Activated gamma-delta T cell (primary cell): ENCODE measurements at regions not wholly inside any gene's neighbourhood (a gene's known extent, or its start where the extent isn't known, plus 50 kb on each side); places are given as distances from the start of the nearest gene placed in this dataset.

Experiments used
- DNase-seq: peaks from one replicate; lab custom pipeline; 2025; lab: John Stamatoyannopoulos, UW

- DNase-seq, result no peak
These were observed 269.8 kb upstream of the PDGFD start for GRCh38 chr11:104433751-104434150.

DNA sequence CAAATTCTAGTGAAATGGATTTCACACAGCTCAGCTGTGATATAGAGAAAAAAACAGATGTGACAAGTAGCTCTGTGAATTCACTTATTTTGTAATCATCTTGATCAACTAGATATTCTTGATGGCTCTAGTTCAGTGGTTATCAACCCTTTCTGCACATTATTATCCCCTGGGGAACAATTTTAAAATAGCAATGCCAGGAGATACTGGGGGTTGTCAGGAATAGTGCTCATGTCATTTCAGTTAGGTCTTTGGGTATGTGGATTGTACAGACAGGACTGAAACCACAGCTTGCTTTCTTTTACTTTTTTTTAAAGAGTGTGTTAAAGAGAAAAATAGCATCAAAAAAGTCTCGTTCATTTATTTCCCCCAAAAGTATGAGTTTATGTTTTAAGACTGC, 269.0 kb upstream of the PDGFD start:
- DNase-seq, result no peak

- DNase-seq, result no peak
These were observed 268.6 kb upstream of the PDGFD start for GRCh38 chr11:104432526-104432925.

DNA sequence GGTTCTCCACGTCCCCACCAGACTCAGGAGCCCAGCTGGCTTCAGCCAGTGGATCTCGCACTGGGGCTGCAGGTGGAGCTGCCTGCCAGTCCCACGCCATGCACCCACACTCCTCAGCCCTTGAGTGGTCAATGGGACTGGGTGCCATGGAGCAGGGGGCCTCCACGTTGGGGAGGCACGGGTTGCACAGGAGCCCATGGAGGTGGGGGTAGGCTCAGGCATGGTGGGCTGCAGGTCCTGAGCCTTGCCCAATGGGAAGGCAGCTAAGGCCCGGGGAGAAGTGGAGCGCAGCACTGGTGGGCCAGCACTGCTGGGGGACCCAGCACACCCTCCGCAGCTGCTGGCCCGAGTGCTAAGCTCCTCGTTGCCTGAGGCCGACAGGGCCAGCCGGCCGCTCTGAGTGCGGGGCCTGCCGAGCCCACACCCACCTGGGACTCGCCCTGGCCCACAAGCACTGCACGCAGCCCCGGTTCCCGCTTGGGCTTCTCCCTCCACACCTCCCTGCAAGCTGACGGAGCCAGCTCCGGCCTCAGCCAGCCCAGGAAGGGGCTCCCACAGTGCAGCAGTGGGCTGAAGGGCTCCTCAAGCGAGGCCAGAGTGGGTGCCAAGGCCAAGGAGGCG, 258.5 kb upstream of the PDGFD start:
- no peak for DNase-seq

- DNase-seq, result no peak
These were observed 246.4 kb upstream of the PDGFD start for GRCh38 chr11:104410336-104410735.

DNA sequence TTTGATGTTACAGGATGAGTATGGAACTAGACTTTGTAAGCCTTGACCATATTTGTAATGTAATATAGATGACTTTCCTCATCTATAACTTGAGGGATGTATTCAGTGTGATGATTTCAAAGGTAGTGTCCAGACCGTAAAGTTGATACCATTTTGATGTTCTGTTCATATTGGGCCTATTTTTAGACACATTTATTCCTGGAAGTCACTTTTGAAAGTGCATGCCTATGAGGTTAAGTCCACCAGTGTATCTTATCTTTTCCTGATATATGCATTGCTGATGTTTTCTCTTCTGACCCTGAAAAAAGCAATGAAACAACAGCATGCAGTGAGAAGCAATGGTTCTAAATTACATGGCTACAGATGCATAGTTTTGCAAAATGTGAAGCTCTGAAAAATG, 244.7 kb upstream of the PDGFD start:
- no peak for DNase-seq

- no peak for DNase-seq
These were observed 241.3 kb upstream of the PDGFD start for GRCh38 chr11:104405277-104405676.

GRCh38 chr11:104404231-104405175, 240.6 kb upstream of the PDGFD start:
- DNase-seq, result no peak

- DNase-seq, result no peak
These were observed 239.0 kb upstream of the PDGFD start for GRCh38 chr11:104402812-104403521.

- DNase-seq, result no peak
These were observed 230.6 kb upstream of the PDGFD start for GRCh38 chr11:104394508-104394907.

DNA sequence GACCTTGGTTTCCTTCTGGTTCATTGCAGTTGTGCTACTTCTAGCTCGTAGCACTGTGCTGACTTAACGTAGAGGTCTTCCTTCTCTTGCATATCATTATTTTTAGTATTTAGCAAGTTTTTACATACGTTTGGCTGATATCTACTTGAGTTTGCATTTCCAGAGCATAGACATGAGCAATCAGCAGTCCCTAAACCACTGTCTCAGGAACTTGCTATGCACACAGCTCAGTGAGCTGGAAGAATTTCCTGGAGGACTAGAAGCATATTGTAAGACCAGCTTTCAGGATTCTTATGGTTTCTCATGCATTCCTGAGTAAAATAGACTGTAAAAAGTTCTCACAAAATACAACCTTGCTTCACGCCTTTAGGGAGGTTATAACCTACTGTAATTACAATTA, 226.7 kb upstream of the PDGFD start:
- DNase-seq, result no peak

GRCh38 chr11:104385884-104386283, 221.9 kb upstream of the PDGFD start:
- no peak for DNase-seq

GRCh38 chr11:104380358-104380757, 216.4 kb upstream of the PDGFD start:
- no peak for DNase-seq

- DNase-seq, result no peak
These were observed 208.2 kb upstream of the PDGFD start for GRCh38 chr11:104372111-104372510.

- no peak for DNase-seq
These were observed 206.5 kb upstream of the PDGFD start for GRCh38 chr11:104370478-104370877.

DNA sequence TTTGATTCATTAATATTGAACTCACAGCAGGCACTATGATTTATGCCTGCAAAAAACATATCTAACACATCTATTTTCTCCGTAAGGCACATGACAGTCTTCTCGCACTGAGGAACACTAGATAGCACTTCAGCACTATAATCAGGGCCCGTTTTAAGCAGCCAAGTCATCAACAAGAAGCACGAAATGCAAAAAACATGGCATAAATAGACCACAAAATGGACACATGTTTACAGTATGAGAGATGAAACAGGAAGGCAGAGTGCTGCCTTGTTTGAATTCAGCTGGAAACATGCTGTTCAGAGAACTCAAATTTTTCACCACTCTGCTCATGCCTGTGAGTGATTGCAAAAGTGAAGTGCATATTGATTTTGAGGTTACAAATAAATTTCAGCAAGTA, 205.8 kb upstream of the PDGFD start:
- DNase-seq, result no peak

- peak; percentile 3 for DNase-seq
These were observed 202.4 kb upstream of the PDGFD start for GRCh38 chr11:104366321-104366734.

- no peak for DNase-seq
These were observed 201.7 kb upstream of the PDGFD start for GRCh38 chr11:104365676-104366075.

- no peak for DNase-seq
These were observed 198.0 kb upstream of the PDGFD start for GRCh38 chr11:104361975-104362374.

- no peak for DNase-seq
These were observed 188.1 kb upstream of the PDGFD start for GRCh38 chr11:104352036-104352435.

- DNase-seq, result no peak
These were observed 179.6 kb upstream of the PDGFD start for GRCh38 chr11:104343578-104343977.

DNA sequence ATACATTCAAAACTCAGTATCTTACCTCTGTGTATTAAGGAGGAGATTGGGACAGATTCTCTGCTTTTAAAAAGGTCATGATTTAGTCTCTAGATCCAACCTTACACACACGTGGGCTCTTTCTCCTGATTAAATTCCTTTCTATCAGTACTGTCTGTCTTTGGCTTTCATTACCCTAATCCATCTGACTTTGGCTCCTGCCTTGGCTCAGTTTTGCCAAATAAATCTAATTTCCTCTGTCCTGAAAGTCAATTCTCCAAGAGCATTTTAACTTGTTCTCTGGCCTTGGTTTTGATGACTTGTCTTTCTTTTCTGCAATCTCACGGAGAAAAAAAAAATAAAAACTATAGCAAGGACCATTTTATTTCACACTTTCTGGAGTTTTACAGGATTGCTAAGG, 176.6 kb upstream of the PDGFD start:
- DNase-seq, result no peak

- no peak for DNase-seq
These were observed 175.5 kb upstream of the PDGFD start for GRCh38 chr11:104339380-104339831.
